ENCODE measurements at regions not wholly inside any gene's neighbourhood (a gene's known extent, or its start where the extent isn't known, plus 50 kb on each side); places are given as distances from the start of the nearest gene placed in this dataset.

GRCh38 chr7:54060643-54061042 is 481.5 kb upstream of the VSTM2A start:
- Histone ChIP-seq H3K9me2 (replicated peaks; ENCODE audit: low read depth, low read length) (no peaks in the 10 kb centered on the region), H3K4me1 (ENCODE audit: insufficient read depth, low read length, poor library complexity, severe bottlenecking) (no peaks in the 10 kb centered on the region), H3K36me3 (ENCODE audit: insufficient read depth, low read length) (no peaks in the 10 kb centered on the region), H3K9me3 (ENCODE audit: insufficient read depth, low read depth, low read length) (peaks cover 3% of the 10 kb centered on the region), H3K4me2 (ENCODE audit: low read depth, low read length, poor library complexity, severe bottlenecking) (no peak overlapping the region), H3K4me3 (ENCODE audit: low read length, poor library complexity, severe bottlenecking) (no peak overlapping the region), H2AFZ (ENCODE audit: low read length) (no peak overlapping the region), H3K79me2 (ENCODE audit: insufficient read depth, low read length) (no peaks in the 10 kb centered on the region), H3K27me3 (ENCODE audit: insufficient read depth, low read length, poor library complexity, severe bottlenecking) (no peaks in the 10 kb centered on the region), H3K9ac (ENCODE audit: low read depth, low read length, poor library complexity, severe bottlenecking) (no peak overlapping the region), H4K20me1 (ENCODE audit: insufficient read depth, low read length, poor library complexity, severe bottlenecking) (no peaks in the 10 kb centered on the region), H3F3A (ENCODE audit: low read depth) (no peaks in the 10 kb centered on the region)
- TF ChIP-seq, protein P1, sequence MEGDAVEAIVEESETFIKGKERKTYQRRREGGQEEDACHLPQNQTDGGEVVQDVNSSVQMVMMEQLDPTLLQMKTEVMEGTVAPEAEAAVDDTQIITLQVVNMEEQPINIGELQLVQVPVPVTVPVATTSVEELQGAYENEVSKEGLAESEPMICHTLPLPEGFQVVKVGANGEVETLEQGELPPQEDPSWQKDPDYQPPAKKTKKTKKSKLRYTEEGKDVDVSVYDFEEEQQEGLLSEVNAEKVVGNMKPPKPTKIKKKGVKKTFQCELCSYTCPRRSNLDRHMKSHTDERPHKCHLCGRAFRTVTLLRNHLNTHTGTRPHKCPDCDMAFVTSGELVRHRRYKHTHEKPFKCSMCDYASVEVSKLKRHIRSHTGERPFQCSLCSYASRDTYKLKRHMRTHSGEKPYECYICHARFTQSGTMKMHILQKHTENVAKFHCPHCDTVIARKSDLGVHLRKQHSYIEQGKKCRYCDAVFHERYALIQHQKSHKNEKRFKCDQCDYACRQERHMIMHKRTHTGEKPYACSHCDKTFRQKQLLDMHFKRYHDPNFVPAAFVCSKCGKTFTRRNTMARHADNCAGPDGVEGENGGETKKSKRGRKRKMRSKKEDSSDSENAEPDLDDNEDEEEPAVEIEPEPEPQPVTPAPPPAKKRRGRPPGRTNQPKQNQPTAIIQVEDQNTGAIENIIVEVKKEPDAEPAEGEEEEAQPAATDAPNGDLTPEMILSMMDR (conservative IDR thresholded peaks at IDR 0.05; ENCODE audit: low read length) = no peak
- TF ChIP-seq EZH2phosphoT487 (IDR thresholded peaks at IDR 0.05; ENCODE audit: borderline replicate concordance) = no peak

DNA sequence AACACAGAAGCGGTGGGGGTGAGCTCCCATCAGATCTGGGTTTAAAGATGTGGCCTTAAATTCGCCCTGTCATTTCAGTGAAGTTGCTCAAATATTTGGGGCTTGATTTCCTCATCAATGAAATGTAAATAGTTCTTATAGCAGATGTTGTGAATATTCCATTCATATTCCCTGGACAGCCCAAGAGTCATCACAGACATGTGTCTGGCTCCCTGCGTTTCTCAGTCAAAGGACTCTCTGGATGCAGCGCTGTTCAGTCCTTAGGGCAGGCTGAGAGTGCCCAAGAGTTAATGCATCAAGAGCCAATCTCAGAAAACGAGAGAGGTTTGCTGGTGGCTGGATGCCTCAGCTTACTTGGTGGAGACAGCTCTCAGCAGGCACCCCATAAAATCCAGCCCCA is 475.5 kb upstream of the VSTM2A start:
- Histone ChIP-seq H3K27me3 (ENCODE audit: insufficient read depth, low read length, poor library complexity, severe bottlenecking) (no peaks in the 10 kb centered on the region), H3K9me2 (replicated peaks; ENCODE audit: low read depth, low read length) (no peaks in the 10 kb centered on the region), H3F3A (ENCODE audit: low read depth) (no peaks in the 10 kb centered on the region), H3K36me3 (ENCODE audit: insufficient read depth, low read length) (no peaks in the 10 kb centered on the region), H3K9me3 (ENCODE audit: insufficient read depth, low read depth, low read length) (no peaks in the 10 kb centered on the region; the same call in 1 of the 2 replicates), H3K9ac (ENCODE audit: low read depth, low read length, poor library complexity, severe bottlenecking) (no peak overlapping the region), H3K79me2 (ENCODE audit: insufficient read depth, low read length) (no peaks in the 10 kb centered on the region), H4K20me1 (ENCODE audit: insufficient read depth, low read length, poor library complexity, severe bottlenecking) (no peaks in the 10 kb centered on the region), H3K4me3 (ENCODE audit: low read length, poor library complexity, severe bottlenecking) (no peak overlapping the region), H3K4me2 (ENCODE audit: low read depth, low read length, poor library complexity, severe bottlenecking) (no peak overlapping the region), H3K4me1 (ENCODE audit: insufficient read depth, low read length, poor library complexity, severe bottlenecking) (no peaks in the 10 kb centered on the region), H2AFZ (ENCODE audit: low read length) (no peak overlapping the region)
- TF ChIP-seq EZH2phosphoT487 (IDR thresholded peaks at IDR 0.05; ENCODE audit: borderline replicate concordance) = no peak
- TF ChIP-seq, protein P1 (conservative IDR thresholded peaks at IDR 0.05; ENCODE audit: low read length) = no peak

DNA sequence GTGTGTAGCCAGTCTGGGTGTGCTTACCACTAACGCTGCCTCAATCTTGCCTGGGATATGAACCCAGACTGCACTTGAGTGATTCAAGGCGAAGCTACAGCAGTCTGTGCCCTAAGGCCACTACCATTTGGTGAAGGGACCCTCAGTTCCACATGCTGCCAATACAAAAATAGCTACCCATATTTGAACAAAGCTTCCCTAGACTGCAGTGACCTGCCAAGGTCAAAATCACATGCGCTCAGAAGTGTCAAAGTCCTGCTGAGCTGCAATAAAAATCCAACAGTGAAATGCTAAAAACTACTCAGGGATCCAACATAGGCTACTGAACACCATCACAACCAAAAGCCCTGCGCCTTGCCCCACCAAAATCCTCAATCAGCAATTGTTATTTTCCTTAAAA is 472.3 kb upstream of the VSTM2A start:
- no peaks in the 10 kb centered on the region; the same call in 1 of the 2 replicates for H3K9me3 ChIP-seq (ENCODE audit: insufficient read depth, low read depth, low read length)
- no peaks in the 10 kb centered on the region for H3K4me1 ChIP-seq (ENCODE audit: insufficient read depth, low read length, poor library complexity, severe bottlenecking)
- no peak overlapping the region for H2AFZ ChIP-seq (ENCODE audit: low read length)
- no peak overlapping the region for H3K4me3 ChIP-seq (ENCODE audit: low read length, poor library complexity, severe bottlenecking)
- H3K9ac ChIP-seq (ENCODE audit: low read depth, low read length, poor library complexity, severe bottlenecking) = no peak overlapping the region
- no peaks in the 10 kb centered on the region for H4K20me1 ChIP-seq (ENCODE audit: insufficient read depth, low read length, poor library complexity, severe bottlenecking)
- H3K4me2 ChIP-seq (ENCODE audit: low read depth, low read length, poor library complexity, severe bottlenecking) = no peak overlapping the region
- TF ChIP-seq, protein P1 (conservative IDR thresholded peaks at IDR 0.05; ENCODE audit: low read length) = no peak
- TF ChIP-seq EZH2phosphoT487 (IDR thresholded peaks at IDR 0.05; ENCODE audit: borderline replicate concordance) = no peak
- H3K36me3 ChIP-seq (ENCODE audit: insufficient read depth, low read length) = no peaks in the 10 kb centered on the region
- no peaks in the 10 kb centered on the region for H3K79me2 ChIP-seq (ENCODE audit: insufficient read depth, low read length)
- no peaks in the 10 kb centered on the region for H3K27me3 ChIP-seq (ENCODE audit: insufficient read depth, low read length, poor library complexity, severe bottlenecking)
- H3K9me2 ChIP-seq (replicated peaks; ENCODE audit: low read depth, low read length) = no peaks in the 10 kb centered on the region
- no peaks in the 10 kb centered on the region for H3F3A ChIP-seq (ENCODE audit: low read depth)

All from Loucy (cell line).